ENCODE measurements at regions not wholly inside any gene's neighbourhood (a gene's known extent, or its start where the extent isn't known, plus 50 kb on each side); places are given as distances from the start of the nearest gene placed in this dataset. TPM values are rescaled to one million over a fixed set of nuclear protein-coding genes. Genes with fewer than 3 reads are reported as not detected.
"Not testable (repeated sequence)": the region's sequence is repeated elsewhere in the genome, so short reads cannot be mapped to it uniquely, and the experiment has no call there.

DNA sequence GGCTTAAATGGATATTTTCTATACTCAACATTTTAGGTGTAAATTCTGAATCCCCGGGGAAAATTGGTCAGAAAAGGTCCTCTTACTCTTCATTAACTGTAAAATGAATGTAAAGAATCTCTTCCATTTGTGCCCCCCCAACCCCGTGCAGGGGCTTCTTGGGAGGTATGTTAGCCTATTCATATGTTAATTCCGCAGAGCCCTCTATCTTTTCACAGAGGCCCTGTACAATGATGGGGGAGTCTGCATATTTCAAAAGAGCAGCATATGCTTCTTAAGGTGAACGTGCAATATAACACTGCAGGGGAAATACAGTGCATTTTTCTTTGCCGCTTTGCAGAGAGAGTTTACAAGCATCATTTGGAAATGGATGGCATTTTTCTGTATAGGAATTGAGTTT is 88.5 kb upstream of the CXorf66 start:
- TF ChIP-seq CTCF (IDR thresholded peaks at IDR 0.05; ENCODE audit: insufficient read depth, low read depth, low read length): no peak
- no peak overlapping the region for H3K4me3 ChIP-seq (ENCODE audit: low read depth, low read length)
- DNase-seq (ENCODE audit: low read depth): no peak

DNA sequence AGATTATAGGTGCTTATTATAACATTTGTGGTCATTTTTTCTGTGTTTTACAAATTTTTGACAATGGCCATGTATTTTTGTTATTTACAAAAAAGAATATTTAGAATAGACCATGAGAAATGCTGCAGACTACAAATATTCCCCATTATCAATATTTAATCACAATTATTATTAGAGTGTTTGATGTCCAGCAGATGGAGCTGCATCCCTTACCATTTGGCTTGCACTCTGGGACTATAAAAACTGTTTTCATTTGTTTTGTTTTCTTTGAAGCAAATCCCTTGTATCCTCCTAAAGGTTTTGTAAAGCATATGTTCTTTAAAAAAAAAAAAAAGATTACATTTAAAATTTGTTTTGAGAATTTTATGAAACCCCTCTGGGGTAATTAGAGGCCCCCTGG is 85.6 kb upstream of the CXorf66 start:
- peak; percentile 25 for TF ChIP-seq CTCF (IDR thresholded peaks at IDR 0.05; ENCODE audit: insufficient read depth, low read depth, low read length)
- DNase-seq (ENCODE audit: low read depth): peak; percentile 3
- H3K4me3 ChIP-seq (ENCODE audit: low read depth, low read length): no peak overlapping the region

DNA sequence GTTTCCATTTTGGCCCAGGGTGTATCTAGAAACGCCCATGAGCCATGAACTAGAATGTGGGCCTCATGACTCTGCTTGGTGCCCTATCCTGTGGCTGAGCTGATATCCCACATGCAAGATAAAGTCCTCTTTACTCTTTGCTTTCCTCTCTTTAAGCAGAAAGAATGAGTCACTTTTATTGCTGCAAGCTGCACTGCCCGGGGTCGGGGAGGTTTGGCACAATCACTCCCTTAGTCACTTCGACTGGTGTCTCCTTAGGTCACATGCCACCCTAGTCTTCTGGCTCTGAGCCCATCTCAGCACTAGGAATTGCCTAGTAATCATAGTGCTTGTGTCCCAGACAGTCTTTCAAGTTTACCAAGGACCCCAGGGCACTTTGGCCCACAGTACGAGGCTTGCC is 75.1 kb upstream of the CXorf66 start:
- TF ChIP-seq CTCF (IDR thresholded peaks at IDR 0.05; ENCODE audit: insufficient read depth, low read depth, low read length): no peak
- H3K4me3 ChIP-seq (ENCODE audit: low read depth, low read length): no peak overlapping the region
- no peak for DNase-seq (ENCODE audit: low read depth)

DNA sequence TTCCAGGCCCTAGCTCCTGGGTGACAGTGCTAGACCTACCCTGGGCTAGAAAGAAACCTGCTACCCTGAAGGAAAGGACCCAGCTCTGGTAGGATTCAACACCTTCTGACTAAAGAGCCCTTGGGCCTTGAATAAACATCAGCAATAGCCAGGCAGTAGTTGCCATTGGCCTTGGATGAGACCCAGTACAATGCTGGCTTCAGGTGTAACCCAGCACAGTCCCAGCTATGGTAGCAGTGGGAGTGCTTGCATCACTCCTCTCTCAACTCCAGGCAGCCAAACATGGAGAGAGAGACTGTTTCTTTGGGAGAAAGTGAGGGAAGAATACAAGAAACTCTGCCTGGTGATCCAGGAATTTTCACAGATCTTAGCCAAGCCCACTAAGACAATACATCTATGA is 73.5 kb upstream of the CXorf66 start:
- no peak for DNase-seq (ENCODE audit: low read depth)
- no peak overlapping the region for H3K4me3 ChIP-seq (ENCODE audit: low read depth, low read length)
- TF ChIP-seq CTCF (IDR thresholded peaks at IDR 0.05; ENCODE audit: insufficient read depth, low read depth, low read length): no peak

DNA sequence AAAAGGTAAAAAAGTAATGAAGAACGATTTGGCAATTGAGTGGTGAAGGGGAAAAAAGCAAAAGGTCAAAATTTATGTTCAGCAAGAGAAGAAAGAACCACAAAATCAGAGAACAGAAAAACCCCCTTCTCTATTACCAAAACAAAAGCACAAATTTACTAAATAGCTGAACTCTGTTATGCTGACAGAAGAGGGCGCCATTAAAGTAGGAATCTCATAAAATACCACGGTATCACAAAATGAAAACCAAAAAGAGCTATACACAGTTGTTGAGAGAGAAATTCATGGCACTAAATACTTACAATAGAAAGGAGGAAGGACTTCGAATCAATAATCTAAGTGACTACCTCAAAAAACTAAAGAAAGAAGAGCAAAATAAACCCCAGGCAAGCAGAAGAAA is 69.6 kb upstream of the CXorf66 start:
- DNase-seq (ENCODE audit: low read depth): no peak
- H3K4me3 ChIP-seq (ENCODE audit: low read depth, low read length): no peak overlapping the region
- TF ChIP-seq CTCF (IDR thresholded peaks at IDR 0.05; ENCODE audit: insufficient read depth, low read depth, low read length): no peak

- TF ChIP-seq CTCF (IDR thresholded peaks at IDR 0.05; ENCODE audit: insufficient read depth, low read depth, low read length): no peak
- H3K4me3 ChIP-seq (ENCODE audit: low read depth, low read length): no peak overlapping the region
- DNase-seq (ENCODE audit: low read depth): no peak
Measured at GRCh38 chrX:140022482-140022881, 57.2 kb upstream of the CXorf66 start.

- not testable (repeated sequence) for H3K4me3 ChIP-seq (ENCODE audit: low read depth, low read length); DNase-seq (ENCODE audit: low read depth)
Measured at GRCh38 chrX:140019134-140019533, 53.8 kb upstream of the CXorf66 start.

Small RNAs in the stretch of these regions (small RNA-seq; reads per million reads assigned to genes)
- not detected for gene RN7SL727P
